Vagina (tissue), 2 donors: ENCODE measurements at regions not wholly inside any gene's neighbourhood (a gene's known extent, or its start where the extent isn't known, plus 50 kb on each side); places are given as distances from the start of the nearest gene placed in this dataset.

Experiments
- CTCF ChIP-seq, 3 experiments: fragments of 450-650 bp in 2 of 3; fragments of 200-600 bp in 1 of 3; sonication (generic) in 1 of 3; IDR thresholded peaks; one replicate each; pipeline ENCODE4 v1.5.1; 2017 to 2019; ENCODE audit warnings: antibody characterized with exemption in 3 of 3, mild to moderate bottlenecking in 2 of 3, moderate library complexity in 2 of 3
- POLR2A ChIP-seq, 2 donors: fragments of 450-650 bp; IDR thresholded peaks; one replicate each; pipeline ENCODE4 v1.6.1; 2017; ENCODE audit warnings: antibody characterized with exemption in 2 of 2, mild to moderate bottlenecking in 2 of 2, moderate library complexity in 2 of 2
- POLR2AphosphoS5 ChIP-seq, 2 donors: sonication (generic); formaldehyde crosslinking; IDR thresholded peaks; one replicate each; pipeline ENCODE4 v1.9.0; 2017; ENCODE audit warnings: antibody characterized with exemption in 2 of 2, mild to moderate bottlenecking in 2 of 2, low read depth in 1 of 2; ENCODE audit not compliant: insufficient read depth in 1 of 2

DNA sequence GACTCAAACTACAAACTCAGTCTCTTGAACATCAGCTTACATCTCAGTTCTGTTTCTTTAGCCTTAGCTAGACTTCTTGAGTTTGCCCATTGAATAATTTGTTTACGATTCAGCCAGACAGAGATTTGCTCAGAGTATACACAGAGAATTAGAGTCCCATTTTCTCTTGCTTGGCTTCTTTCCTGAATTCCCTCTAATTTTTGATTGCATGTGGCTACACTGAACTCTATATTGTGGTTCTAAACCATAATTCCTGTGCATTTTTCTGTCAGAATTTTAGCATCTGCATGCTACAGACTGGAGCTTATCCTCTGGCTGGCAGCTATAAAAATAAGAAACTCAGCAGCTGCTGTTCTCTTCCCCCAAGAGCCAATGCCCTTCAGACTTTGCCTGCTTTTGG is 354.9 kb downstream of the MDFIC start:
- no peak for TF ChIP-seq CTCF (IDR thresholded peaks at IDR 0.05)
- no peak for TF ChIP-seq POLR2A (IDR thresholded peaks at IDR 0.05)
- no peak for TF ChIP-seq POLR2AphosphoS5 (IDR thresholded peaks at IDR 0.05; ENCODE audit: insufficient read depth in 1 of 2, low read depth in 1 of 2)
